ENCODE measurements at regions not wholly inside any gene's neighbourhood (a gene's known extent, or its start where the extent isn't known, plus 50 kb on each side); places are given as distances from the start of the nearest gene placed in this dataset.

GRCh38 chr13:31885994-31886393 lies 145.6 kb upstream of the FRY start:
- intact Hi-C loops (cut with DNase I; ENCODE audit: low total_unique reads): no loop called here

DNA sequence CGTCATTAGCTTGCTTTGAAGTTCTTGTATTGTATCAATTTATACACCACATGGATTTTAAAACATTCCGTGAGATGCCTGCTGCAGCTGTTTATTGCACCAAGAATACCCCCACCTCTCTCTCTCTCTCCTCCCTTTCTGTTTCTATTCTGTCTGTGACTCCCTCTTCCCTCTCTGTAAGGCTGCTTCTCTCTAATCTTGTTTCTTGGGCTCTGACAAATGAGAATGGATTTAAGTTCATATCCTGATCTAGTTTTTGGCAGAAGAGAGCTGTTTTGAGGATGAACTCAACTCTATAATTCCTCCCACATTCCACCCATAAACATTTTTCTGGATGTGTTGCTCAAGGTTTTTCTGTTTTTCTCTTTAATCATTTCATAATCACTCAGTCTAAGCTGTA lies 144.3 kb upstream of the FRY start:
- intact Hi-C loops (cut with DNase I; ENCODE audit: low total_unique reads): no loop called here
- H3K4me3 ChIP-seq (ENCODE audit: low read depth, poor library complexity, severe bottlenecking): no peak overlapping the region
- 56 to 64% methylated on average over 2 of the region's 2 CpGs for WGBS, 2 donors
- no peak for DNase-seq (ENCODE audit: low spot score in 2 of 2)
- TF ChIP-seq POLR2A (IDR thresholded peaks at IDR 0.05): no peak
- no peak for TF ChIP-seq CTCF (IDR thresholded peaks at IDR 0.05)

More at GRCh38 chr13:31885994-31886393, 145.6 kb upstream of the FRY start:
- TF ChIP-seq CTCF (IDR thresholded peaks at IDR 0.05) (no peak), POLR2A (IDR thresholded peaks at IDR 0.05) (no peak)
- H3K4me3 ChIP-seq (ENCODE audit: low read depth, poor library complexity, severe bottlenecking): no peak overlapping the region
- no peak for DNase-seq (ENCODE audit: low spot score in 2 of 2)
- 46 to 53% methylated on average over 6 of the region's 6 CpGs for WGBS, 2 donors

DNA sequence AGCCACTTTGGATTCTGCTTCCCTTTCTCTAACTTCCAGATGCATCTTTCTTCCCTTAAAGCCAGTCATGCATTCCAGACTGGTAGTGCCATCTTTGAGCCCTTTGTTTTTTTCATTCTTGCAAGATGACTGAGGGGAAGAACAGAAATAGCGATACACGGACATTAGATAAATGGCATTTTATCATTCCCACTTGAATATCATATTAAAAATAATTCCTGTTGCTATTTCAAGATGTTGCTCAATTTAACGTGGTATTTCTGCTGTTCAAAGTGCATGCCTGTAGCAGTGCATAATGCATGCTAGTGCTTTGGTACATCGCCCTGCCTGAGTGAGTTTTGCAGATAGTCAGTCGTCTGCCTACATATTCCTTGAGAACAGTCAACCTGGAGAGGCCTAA lies 140.6 kb upstream of the FRY start:
- DNase-seq (ENCODE audit: low spot score in 2 of 2): no peak
- no peak for TF ChIP-seq POLR2A (IDR thresholded peaks at IDR 0.05)
- WGBS, 2 donors: 74 to 77% methylated on average over 5 of the region's 5 CpGs
- intact Hi-C loops (cut with DNase I; ENCODE audit: low total_unique reads): no loop called here
- no peak overlapping the region for H3K4me3 ChIP-seq (ENCODE audit: low read depth, poor library complexity, severe bottlenecking)

DNA sequence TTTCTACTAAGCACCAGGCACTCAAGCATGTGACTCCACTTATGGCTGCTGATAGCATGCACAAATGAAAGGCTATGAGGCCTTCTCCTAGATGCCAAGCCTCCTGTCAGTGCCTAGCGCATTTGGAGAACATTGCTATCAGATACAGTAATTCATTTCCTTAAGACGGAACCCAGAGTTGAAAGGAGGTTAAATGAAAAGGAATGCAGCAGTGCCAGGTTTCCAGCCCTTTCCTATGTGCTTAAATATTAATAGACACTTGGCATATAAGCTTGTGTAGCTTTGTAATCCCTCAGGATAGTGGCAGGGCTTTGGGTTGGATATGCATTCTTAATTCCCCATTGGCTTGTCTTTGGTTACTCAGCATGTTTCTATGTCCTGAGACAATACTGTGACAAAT lies 140.1 kb upstream of the FRY start:
- TF ChIP-seq CTCF (IDR thresholded peaks at IDR 0.05) (no peak), POLR2A (IDR thresholded peaks at IDR 0.05) (no peak)
- no peak for DNase-seq (ENCODE audit: low spot score in 2 of 2)
- WGBS, 2 donors: 31 to 50% methylated on average over 2 of the region's 2 CpGs
- H3K4me3 ChIP-seq (ENCODE audit: low read depth, poor library complexity, severe bottlenecking): no peak overlapping the region
- intact Hi-C loops (cut with DNase I; ENCODE audit: low total_unique reads): no loop called here

DNA sequence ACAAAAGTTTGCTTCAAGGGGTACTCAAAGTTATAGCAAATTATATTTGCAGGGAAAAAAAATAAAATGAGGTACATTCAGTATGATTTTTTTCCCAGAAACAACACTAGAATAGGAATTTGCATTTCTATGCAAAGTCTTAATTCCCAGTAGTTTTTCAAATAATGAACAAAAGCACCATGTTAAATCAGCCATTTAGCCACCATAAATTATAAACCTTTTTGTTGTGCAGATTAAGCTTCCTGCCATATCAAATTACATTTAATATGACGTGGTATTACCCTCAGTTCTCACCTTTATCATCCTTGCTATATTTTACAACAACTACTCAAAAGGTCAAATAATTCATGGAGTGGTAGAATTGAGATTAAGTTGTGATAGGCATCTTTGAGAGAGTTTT lies 136.6 kb upstream of the FRY start:
- no peak overlapping the region for H3K4me3 ChIP-seq (ENCODE audit: low read depth, poor library complexity, severe bottlenecking)
- intact Hi-C loops (cut with DNase I; ENCODE audit: low total_unique reads): no loop called here
- TF ChIP-seq POLR2A (IDR thresholded peaks at IDR 0.05) (no peak), CTCF (IDR thresholded peaks at IDR 0.05) (no peak)
- no peak for DNase-seq (ENCODE audit: low spot score in 2 of 2)
- WGBS, 2 donors: 62 to 65% methylated on average over 1 of the region's 1 CpG

DNA sequence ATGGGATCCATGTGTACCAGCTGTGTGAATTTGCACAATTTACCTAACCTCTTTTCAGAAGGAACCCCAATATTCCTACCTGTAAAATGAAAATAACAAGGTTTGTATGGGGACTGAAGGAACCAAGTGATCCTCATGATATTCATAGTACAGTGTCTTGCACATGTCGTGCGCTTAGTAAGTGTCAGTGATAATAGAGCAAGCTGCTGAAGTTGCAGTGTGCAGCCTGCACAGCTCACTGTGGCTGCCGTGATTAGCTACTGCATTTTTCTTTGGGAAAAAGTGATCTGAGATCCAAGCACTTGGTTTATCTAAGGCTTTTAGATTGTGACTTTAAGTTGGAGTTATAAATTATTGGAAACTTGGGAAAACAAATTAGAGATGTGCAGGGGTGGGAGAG lies 135.9 kb upstream of the FRY start:
- intact Hi-C loops (cut with DNase I; ENCODE audit: low total_unique reads): no loop called here
- DNase-seq (ENCODE audit: low spot score in 2 of 2): no peak
- TF ChIP-seq CTCF (IDR thresholded peaks at IDR 0.05) (no peak), POLR2A (IDR thresholded peaks at IDR 0.05) (no peak)
- WGBS, 2 donors: 80 to 87% methylated on average over 3 of the region's 3 CpGs
- no peak overlapping the region for H3K4me3 ChIP-seq (ENCODE audit: low read depth, poor library complexity, severe bottlenecking)

Measured in lower leg skin (tissue), 4 donors.